ENCODE measurements at regions not wholly inside any gene's neighbourhood (a gene's known extent, or its start where the extent isn't known, plus 50 kb on each side); places are given as distances from the start of the nearest gene placed in this dataset.
"Not testable (repeated sequence)": the region's sequence is repeated elsewhere in the genome, so short reads cannot be mapped to it uniquely, and the experiment has no call there.

GRCh38 chr14:59022144-59022543, 166.3 kb upstream of the DAAM1 start:
- in situ Hi-C loops (cut with MboI; ENCODE audit: low pct_unique_long_range_greater_than_20kb, low sequenced_read_pairs, unreplicated experiment): no loop called here
- no peak for DNase-seq (ENCODE audit: low spot score)
- TF ChIP-seq CTCF (IDR thresholded peaks at IDR 0.05; ENCODE audit: extremely low read depth, insufficient read depth, missing control alignments): peak; percentile 28

GRCh38 chr14:59026081-59026480, 162.4 kb upstream of the DAAM1 start:
- TF ChIP-seq CTCF (IDR thresholded peaks at IDR 0.05; ENCODE audit: extremely low read depth, insufficient read depth, missing control alignments): no peak
- in situ Hi-C loops (cut with MboI; ENCODE audit: low pct_unique_long_range_greater_than_20kb, low sequenced_read_pairs, unreplicated experiment): no loop called here
- DNase-seq (ENCODE audit: low spot score): no peak

GRCh38 chr14:59026640-59027039, 161.8 kb upstream of the DAAM1 start:
- in situ Hi-C loops (cut with MboI; ENCODE audit: low pct_unique_long_range_greater_than_20kb, low sequenced_read_pairs, unreplicated experiment); DNase-seq (ENCODE audit: low spot score): not testable (repeated sequence)

- in situ Hi-C loops (cut with MboI; ENCODE audit: low pct_unique_long_range_greater_than_20kb, low sequenced_read_pairs, unreplicated experiment): no loop called here
- peak; percentile 46 for DNase-seq (ENCODE audit: low spot score)
- TF ChIP-seq CTCF (IDR thresholded peaks at IDR 0.05; ENCODE audit: extremely low read depth, insufficient read depth, missing control alignments): peak; percentile 88
These were observed 159.8 kb upstream of the DAAM1 start for GRCh38 chr14:59028476-59029202.

- no peak for DNase-seq (ENCODE audit: low spot score)
- no peak for TF ChIP-seq CTCF (IDR thresholded peaks at IDR 0.05; ENCODE audit: extremely low read depth, insufficient read depth, missing control alignments)
- in situ Hi-C loops (cut with MboI; ENCODE audit: low pct_unique_long_range_greater_than_20kb, low sequenced_read_pairs, unreplicated experiment): no loop called here
These were observed 155.6 kb upstream of the DAAM1 start for GRCh38 chr14:59032826-59033225.

- in situ Hi-C loops (cut with MboI; ENCODE audit: low pct_unique_long_range_greater_than_20kb, low sequenced_read_pairs, unreplicated experiment): no loop called here
- DNase-seq (ENCODE audit: low spot score): no peak
These were observed 152.3 kb upstream of the DAAM1 start for GRCh38 chr14:59036134-59036533.

More at GRCh38 chr14:59036134-59036533, 152.3 kb upstream of the DAAM1 start:
- no peak for TF ChIP-seq CTCF (IDR thresholded peaks at IDR 0.05; ENCODE audit: extremely low read depth, insufficient read depth, missing control alignments)

All from GM13977 (cell line).